Esophagus squamous epithelium (tissue), 4 donors: ENCODE measurements at regions not wholly inside any gene's neighbourhood (a gene's known extent, or its start where the extent isn't known, plus 50 kb on each side); places are given as distances from the start of the nearest gene placed in this dataset.

Source experiments
- CTCF ChIP-seq, 6 experiments: fragments of 450-650 bp in 4 of 6; fragments of 200-600 bp in 2 of 6; sonication (generic) in 2 of 6; IDR thresholded peaks; one replicate each; pipeline ENCODE4 v1.5.1; 2016 to 2019; ENCODE audit warnings: antibody characterized with exemption in 6 of 6, mild to moderate bottlenecking in 4 of 6, moderate library complexity in 4 of 6
- POLR2A ChIP-seq, 4 donors: fragments of 450-650 bp; IDR thresholded peaks; one replicate each; pipeline ENCODE4 v1.6.1; 2017; ENCODE audit warnings: antibody characterized with exemption in 4 of 4, mild to moderate bottlenecking in 4 of 4, moderate library complexity in 3 of 4

- no peak for TF ChIP-seq CTCF (IDR thresholded peaks at IDR 0.05)
- no peak for TF ChIP-seq POLR2A (IDR thresholded peaks at IDR 0.05)
These were observed 112.4 kb upstream of the ZMIZ1 start for GRCh38 chr10:78956391-78956790.
